NCI-H2196 treated with DMSO at 0.1 percent for 48 hours (cell line): ENCODE measurements at regions not wholly inside any gene's neighbourhood (a gene's known extent, or its start where the extent isn't known, plus 50 kb on each side); places are given as distances from the start of the nearest gene placed in this dataset.
"Not testable (repeated sequence)": the region's sequence is repeated elsewhere in the genome, so short reads cannot be mapped to it uniquely, and the experiment has no call there.

Source experiments
- DNase-seq: peaks from one replicate; lab custom pipeline; 2025; ENCODE audit not compliant: unreplicated experiment; lab: John Stamatoyannopoulos, UW

GRCh38 chr6:1007159-1007558 is 304.7 kb upstream of the FOXQ1 start:
- no peak for DNase-seq

- DNase-seq: no peak
These were observed 306.8 kb upstream of the FOXQ1 start for GRCh38 chr6:1004885-1005630.

- no peak for DNase-seq
These were observed 308.3 kb upstream of the FOXQ1 start for GRCh38 chr6:1003394-1004160.

- DNase-seq: no peak
These were observed 308.9 kb upstream of the FOXQ1 start for GRCh38 chr6:1002989-1003388.

GRCh38 chr6:1001655-1002349 is 308.9 kb upstream of the EXOC2 start:
- DNase-seq: no peak

- no peak for DNase-seq
These were observed 306.6 kb upstream of the EXOC2 start for GRCh38 chr6:999552-999951.

- no peak for DNase-seq
These were observed 305.6 kb upstream of the EXOC2 start for GRCh38 chr6:998551-998950.

GRCh38 chr6:996271-996852 is 303.4 kb upstream of the EXOC2 start:
- no peak for DNase-seq

GRCh38 chr6:991192-991591 is 298.3 kb upstream of the EXOC2 start:
- DNase-seq: no peak

GRCh38 chr6:984031-984430 is 291.1 kb upstream of the EXOC2 start:
- DNase-seq: no peak

- no peak for DNase-seq
These were observed 286.2 kb upstream of the EXOC2 start for GRCh38 chr6:978937-979685.

GRCh38 chr6:977226-977625 is 284.3 kb upstream of the EXOC2 start:
- DNase-seq: not testable (repeated sequence)

- no peak for DNase-seq
These were observed 279.2 kb upstream of the EXOC2 start for GRCh38 chr6:971981-972640.

GRCh38 chr6:968791-969190 is 275.9 kb upstream of the EXOC2 start:
- no peak for DNase-seq

GRCh38 chr6:967701-968100 is 274.8 kb upstream of the EXOC2 start:
- no peak for DNase-seq

- DNase-seq: no peak
These were observed 272.4 kb upstream of the EXOC2 start for GRCh38 chr6:965343-965742.

- DNase-seq: no peak
These were observed 270.5 kb upstream of the EXOC2 start for GRCh38 chr6:963456-963855.

- DNase-seq: no peak
These were observed 268.5 kb upstream of the EXOC2 start for GRCh38 chr6:961407-961960.

GRCh38 chr6:960356-960755 is 267.4 kb upstream of the EXOC2 start:
- DNase-seq: no peak

- DNase-seq: no peak
These were observed 265.5 kb upstream of the EXOC2 start for GRCh38 chr6:958488-958887.
